ENCODE measurements at regions not wholly inside any gene's neighbourhood (a gene's known extent, or its start where the extent isn't known, plus 50 kb on each side); places are given as distances from the start of the nearest gene placed in this dataset.

GRCh38 chr2:219906114-219907010 lies 278.9 kb downstream of the SLC4A3 start:
- no peak for DNase-seq

GRCh38 chr2:219907011-219907365 lies 279.6 kb downstream of the SLC4A3 start:
- no peak for DNase-seq

GRCh38 chr2:219908538-219908937 lies 281.1 kb downstream of the SLC4A3 start:
- DNase-seq: no peak

- no peak for DNase-seq
Measured at GRCh38 chr2:219911541-219911940, 284.1 kb downstream of the SLC4A3 start.

GRCh38 chr2:219912491-219912921 lies 285.1 kb downstream of the SLC4A3 start:
- no peak for DNase-seq

- no peak for DNase-seq
Measured at GRCh38 chr2:219914577-219914976, 287.1 kb downstream of the SLC4A3 start.

GRCh38 chr2:219916281-219916680 lies 288.9 kb downstream of the SLC4A3 start:
- DNase-seq: no peak

- no peak for DNase-seq
Measured at GRCh38 chr2:219916726-219917440, 289.5 kb downstream of the SLC4A3 start.

- DNase-seq: no peak
Measured at GRCh38 chr2:219918254-219918653, 290.8 kb downstream of the SLC4A3 start.

- peak; percentile 57 for DNase-seq
Measured at GRCh38 chr2:219918944-219919343, 291.5 kb downstream of the SLC4A3 start.

GRCh38 chr2:219919506-219919905 lies 292.1 kb downstream of the SLC4A3 start:
- no peak for DNase-seq

GRCh38 chr2:219929835-219930234 lies 302.4 kb downstream of the SLC4A3 start:
- DNase-seq: no peak

- DNase-seq: no peak
Measured at GRCh38 chr2:219939647-219940046, 312.2 kb downstream of the SLC4A3 start.

GRCh38 chr2:219944866-219945265 lies 317.4 kb downstream of the SLC4A3 start:
- DNase-seq: no peak

- no peak for DNase-seq
Measured at GRCh38 chr2:219946021-219946420, 318.6 kb downstream of the SLC4A3 start.

- no peak for DNase-seq
Measured at GRCh38 chr2:219946529-219946928, 319.1 kb downstream of the SLC4A3 start.

GRCh38 chr2:219947575-219947974 lies 320.1 kb downstream of the SLC4A3 start:
- no peak for DNase-seq

GRCh38 chr2:219949053-219949452 lies 321.6 kb downstream of the SLC4A3 start:
- DNase-seq: no peak

GRCh38 chr2:219951099-219951498 lies 323.7 kb downstream of the SLC4A3 start:
- no peak for DNase-seq

GRCh38 chr2:219954331-219954730 lies 326.9 kb downstream of the SLC4A3 start:
- DNase-seq: no peak

- DNase-seq: no peak
Measured at GRCh38 chr2:219957820-219958219, 330.4 kb downstream of the SLC4A3 start.

GRCh38 chr2:219958941-219959340 lies 331.5 kb downstream of the SLC4A3 start:
- DNase-seq: no peak

- no peak for DNase-seq
Measured at GRCh38 chr2:219959471-219959870, 332.0 kb downstream of the SLC4A3 start.

GRCh38 chr2:219961947-219962498 lies 334.6 kb downstream of the SLC4A3 start:
- no peak for DNase-seq
